ENCODE measurements at regions not wholly inside any gene's neighbourhood (a gene's known extent, or its start where the extent isn't known, plus 50 kb on each side); places are given as distances from the start of the nearest gene placed in this dataset.
"Not testable (repeated sequence)": the region's sequence is repeated elsewhere in the genome, so short reads cannot be mapped to it uniquely, and the experiment has no call there.

DNA sequence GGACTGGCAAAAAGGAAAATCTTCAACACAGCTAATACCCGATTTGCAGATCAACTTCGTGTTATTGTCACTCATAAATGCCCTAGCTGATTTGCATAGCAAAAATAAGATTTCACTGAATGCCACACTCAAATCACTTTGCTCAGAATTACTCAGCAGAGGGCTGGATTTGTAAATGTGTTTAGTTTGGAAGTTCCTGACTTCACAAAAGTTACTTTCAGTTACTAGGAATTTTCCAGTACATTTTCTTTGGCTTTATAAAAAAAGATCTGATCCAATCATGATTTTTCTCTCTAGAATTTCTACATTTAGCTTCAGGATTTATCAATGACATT is 433.3 kb upstream of the ID2 start:
- no peak for DNase-seq (ENCODE audit: extremely low read depth in 1 of 2, low read depth in 1 of 2)

DNA sequence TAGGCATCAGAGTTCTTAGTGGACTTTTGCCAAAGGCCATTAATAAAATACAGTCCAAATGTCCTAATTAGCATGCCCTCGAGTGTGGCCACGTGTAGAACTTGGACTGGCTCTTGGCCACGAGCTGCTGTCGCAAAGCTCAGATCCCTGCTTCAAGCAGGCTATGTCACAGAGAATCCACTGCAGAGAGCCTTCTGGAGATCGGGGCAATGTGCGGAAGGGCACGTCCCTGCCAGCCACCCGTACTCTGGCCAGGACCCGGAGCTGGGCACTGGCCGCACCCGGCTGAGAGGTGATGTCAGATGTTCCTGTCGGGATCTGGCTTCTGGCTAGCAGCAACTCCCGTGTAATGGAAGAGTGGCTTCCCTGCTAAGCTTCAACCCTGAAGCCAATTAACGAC is 432.7 kb upstream of the ID2 start:
- DNase-seq (ENCODE audit: extremely low read depth in 1 of 2, low read depth in 1 of 2) = no peak

DNA sequence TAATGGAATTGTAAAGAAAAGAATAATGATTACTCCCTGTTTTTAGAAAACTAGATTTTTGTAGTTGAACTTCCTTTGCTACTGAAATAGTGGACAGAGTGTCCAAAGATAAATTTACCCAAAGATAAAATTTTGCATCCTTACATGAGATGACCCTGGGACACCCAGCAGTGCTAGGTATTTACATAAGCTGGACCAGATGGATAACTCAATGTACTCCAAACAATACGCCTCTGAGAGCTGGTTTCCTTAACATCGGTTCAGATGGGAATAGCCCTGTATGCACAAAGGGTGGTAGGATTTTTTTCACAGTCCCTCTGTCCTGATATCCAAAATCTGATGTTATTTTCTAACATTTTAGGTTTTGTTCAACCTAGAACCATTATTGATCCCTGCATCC is 432.1 kb upstream of the ID2 start:
- no peak for DNase-seq (ENCODE audit: extremely low read depth in 1 of 2, low read depth in 1 of 2)

DNA sequence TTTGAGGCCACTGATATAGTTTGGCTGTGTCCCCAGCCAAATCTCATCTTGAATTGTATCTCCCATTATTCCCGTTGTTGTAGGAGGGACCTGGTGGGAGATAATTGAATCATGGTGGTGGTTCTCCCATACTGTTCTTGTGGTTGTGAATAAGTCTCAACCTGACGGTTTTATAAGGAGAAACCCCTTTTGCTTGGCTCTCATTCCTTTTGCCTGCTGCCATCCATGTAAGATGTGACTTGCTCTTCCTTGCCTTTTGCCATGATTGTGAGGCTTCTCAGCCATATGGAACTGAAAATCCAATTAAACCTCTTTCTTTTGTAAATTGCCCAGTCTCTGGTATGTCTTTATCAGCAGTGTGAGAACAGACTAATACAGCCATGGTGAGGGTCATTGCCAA is 431.6 kb upstream of the ID2 start:
- DNase-seq (ENCODE audit: extremely low read depth in 1 of 2, low read depth in 1 of 2) = not testable (repeated sequence)

DNA sequence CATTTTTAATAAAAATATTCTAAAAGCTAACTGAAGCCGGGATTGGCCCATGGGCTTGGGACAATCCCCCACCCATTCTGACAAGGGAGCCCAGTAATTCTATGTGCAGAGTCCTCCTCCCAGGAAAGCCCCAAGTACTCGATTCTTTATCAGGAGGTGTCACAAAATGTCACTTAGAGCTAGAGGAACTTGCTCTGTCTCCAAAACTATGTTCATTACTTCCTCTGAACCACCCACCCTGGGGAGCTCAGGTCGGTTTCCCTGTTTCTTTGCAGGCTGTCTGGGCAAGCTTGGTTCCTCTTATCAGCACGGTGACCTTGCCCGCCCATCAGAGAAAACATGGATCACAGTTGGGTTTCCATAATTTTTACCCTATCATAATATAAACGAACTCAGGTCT is 430.6 kb upstream of the ID2 start:
- DNase-seq (ENCODE audit: extremely low read depth in 1 of 2, low read depth in 1 of 2) = no peak

DNA sequence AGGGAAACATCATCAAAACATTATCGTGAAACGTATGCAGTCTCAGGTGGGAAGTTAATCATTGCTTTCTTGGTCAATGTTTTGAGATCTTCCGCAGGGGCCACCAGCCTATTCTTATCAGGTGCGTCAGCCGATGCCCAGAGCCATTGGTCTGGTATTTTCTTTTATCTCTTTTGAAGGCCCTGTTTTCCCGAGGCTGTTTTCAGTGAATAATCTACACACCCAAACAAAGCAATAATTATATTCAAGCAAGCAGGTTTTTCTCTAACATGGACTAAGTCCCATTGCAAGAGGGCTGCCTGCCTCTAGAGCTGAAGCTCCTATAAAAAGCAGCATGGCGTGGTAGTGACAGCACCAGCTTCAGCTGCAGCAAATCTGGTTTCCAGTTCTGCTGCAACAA is 430.0 kb upstream of the ID2 start:
- no peak for DNase-seq (ENCODE audit: extremely low read depth in 1 of 2, low read depth in 1 of 2)

DNA sequence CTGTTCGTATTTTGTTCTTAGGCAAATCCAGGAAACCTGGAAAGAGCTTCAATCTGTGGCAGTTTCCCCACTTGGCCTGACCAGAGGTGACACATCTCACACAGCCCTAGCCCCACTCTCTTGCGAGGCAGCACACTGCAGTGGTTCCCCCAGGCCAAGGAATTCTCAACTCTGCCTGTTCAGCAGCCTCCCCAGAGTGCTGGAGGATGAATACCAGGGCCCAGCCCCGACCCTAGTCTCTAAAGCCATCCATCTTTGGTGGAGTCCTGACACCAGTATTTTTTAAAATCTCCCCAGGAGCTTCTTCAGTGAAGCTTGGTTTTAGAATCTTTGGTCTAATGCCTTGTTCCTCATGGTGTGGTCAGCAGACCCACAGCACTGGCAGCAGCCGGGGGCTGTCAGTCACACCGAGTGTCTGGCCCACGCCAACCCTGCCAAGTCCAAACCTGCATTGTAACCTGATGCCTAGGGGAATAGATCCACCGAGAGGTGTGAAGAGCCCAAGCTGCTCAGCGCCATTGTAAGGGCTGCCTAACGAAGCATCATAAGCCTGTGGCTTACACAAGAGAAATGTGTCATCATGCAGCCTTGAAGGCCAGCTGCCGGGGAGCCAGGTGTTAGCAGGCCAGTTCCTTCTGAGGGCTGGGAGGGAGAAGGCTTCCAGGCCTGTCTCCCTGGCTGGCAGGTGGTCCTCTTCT is 428.7 kb upstream of the ID2 start:
- no peak for DNase-seq (ENCODE audit: extremely low read depth in 1 of 2, low read depth in 1 of 2)

DNA sequence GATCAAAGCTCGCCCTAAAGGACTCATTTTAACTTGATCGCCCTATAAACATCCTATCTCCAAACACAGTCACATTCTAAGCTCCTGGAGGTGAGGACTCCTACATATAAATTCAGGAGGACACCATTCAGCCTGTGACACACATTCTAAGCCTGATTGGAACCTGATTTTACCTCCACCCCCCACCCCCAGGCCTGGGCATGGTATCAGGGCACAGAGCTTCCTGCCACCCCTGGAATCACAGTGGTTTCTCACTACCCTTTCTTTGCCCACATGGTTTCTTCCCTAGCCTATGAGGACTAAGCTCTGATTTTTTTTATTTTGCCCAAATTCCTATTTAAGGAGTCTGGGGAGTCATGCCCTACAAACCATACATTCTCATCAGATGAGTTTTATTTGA is 428.1 kb upstream of the ID2 start:
- no peak for DNase-seq (ENCODE audit: extremely low read depth in 1 of 2, low read depth in 1 of 2)

DNA sequence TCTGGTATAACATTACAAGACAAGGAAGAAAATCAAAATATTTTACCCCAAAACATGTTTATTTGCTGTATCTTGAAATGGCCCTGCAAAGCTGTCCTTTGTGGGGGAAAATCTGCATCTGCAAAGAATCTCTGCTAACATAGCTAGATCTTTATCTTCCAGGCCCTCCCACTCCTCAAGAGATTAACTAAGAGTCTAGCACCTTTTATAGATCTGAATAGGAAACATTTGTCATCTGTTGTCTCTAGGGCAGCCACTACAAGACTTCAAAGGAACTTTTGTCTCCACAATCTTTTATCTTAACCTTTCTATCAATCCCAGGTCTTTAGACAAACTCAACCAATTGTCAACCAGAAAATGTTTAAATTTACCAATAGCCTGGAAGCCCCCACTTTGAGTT is 427.6 kb upstream of the ID2 start:
- DNase-seq (ENCODE audit: extremely low read depth in 1 of 2, low read depth in 1 of 2) = not testable (repeated sequence)

DNA sequence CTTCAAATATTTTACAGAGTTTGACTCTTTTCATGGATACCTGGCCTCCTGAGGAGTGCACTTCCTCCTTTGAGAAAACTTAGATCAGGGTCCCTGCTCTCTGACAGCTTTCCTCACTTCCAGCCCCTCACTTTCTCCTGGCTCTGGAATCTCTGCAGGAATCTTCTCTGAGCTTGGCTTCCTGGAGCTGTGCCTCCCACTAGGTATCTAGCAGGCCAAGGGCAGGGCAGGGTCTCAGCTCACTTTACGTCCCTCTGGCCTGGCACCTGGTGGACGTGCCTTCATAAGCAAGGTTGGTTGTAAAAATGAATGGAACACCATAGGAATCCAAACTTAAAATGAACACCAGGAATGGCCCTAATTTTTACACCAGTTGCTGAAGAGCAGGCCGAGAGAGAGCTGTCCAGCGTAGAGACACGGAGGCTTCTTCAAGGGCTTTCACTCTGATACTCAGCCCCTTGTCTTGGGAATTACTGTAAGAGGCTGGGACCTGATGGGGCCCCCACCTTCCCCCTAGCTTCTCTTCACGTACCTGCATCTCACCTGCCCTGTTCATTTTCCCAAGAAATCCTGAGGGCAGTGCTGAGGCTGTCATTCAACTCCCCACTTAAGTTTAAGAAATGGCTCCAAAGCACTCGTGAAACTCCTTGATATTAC is 426.9 kb upstream of the ID2 start:
- no peak for DNase-seq (ENCODE audit: extremely low read depth in 1 of 2, low read depth in 1 of 2)

DNA sequence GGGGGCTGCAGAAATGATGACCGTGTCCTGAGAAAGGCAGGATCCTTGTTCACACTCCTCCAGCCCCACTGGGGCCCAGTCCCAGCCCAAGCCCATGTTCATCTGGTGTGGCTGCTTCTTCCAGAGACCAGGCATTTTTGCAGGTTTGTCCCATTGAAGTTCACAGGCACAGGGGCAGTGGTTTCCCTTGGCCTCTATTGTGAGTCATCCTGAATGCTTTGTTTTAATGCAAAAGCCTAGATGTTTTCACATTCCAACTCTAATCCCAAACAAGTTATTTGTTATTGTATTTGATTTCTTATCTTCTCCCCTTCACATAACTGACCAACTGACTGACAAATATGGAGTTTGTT is 426.4 kb upstream of the ID2 start:
- DNase-seq (ENCODE audit: extremely low read depth in 1 of 2, low read depth in 1 of 2) = no peak

DNA sequence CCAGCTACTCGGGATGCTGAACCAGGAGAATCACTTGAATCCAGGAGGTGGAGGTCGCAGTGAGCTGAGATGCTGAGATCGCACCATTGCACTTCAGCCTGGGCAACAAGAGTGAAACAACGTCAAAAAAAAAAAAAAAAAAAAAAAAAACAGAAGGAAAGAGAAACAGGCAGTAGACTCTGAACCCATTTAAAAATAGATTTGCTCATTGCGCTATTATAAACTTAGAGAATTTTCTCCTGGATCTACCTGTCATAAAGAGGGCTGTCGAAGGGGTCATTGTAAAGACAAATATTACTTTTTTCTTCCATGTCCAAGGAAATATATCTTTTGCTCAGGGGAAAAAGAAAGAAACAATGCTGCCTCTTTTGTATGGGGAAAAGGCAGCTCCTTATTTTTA is 425.0 kb upstream of the ID2 start:
- DNase-seq (ENCODE audit: extremely low read depth in 1 of 2, low read depth in 1 of 2) = no peak

DNA sequence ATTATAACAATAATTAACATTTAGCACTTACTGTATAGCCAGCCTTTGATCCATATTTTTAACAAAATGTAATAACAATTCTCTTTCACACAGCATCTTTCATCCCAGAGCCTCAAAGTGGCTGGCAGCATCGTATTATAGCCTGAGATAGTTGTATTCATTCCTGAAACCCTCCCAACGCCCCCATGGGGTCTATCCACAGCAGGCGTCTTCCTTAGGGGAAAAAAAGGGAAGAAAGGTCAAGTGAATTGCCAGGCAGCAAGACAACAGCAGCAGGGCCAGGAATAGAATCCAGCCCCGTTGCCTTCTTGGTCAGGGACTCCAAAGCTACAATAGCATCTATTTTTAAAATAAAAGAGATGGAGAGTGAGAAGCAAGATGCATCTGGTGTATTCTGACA is 424.4 kb upstream of the ID2 start:
- DNase-seq (ENCODE audit: extremely low read depth in 1 of 2, low read depth in 1 of 2) = no peak

DNA sequence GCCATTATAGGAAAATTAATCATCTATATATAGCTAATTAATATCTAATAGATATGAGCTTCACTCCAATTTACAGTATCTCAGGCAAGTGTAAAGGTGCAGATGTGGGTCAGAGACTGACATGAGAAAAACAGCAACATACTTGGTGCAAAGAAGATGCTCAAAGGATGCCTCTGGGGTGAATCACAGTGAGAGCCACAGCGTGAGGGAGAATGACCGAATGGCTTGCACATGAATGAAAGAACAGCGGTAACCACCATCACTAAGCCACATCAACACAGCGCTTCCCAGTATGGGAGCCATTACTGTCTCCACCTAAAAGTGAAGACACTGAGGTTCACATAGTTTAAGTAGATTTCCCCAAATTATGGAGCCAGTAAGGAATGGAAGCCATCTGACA is 423.4 kb upstream of the ID2 start:
- no peak for DNase-seq (ENCODE audit: extremely low read depth in 1 of 2, low read depth in 1 of 2)

DNA sequence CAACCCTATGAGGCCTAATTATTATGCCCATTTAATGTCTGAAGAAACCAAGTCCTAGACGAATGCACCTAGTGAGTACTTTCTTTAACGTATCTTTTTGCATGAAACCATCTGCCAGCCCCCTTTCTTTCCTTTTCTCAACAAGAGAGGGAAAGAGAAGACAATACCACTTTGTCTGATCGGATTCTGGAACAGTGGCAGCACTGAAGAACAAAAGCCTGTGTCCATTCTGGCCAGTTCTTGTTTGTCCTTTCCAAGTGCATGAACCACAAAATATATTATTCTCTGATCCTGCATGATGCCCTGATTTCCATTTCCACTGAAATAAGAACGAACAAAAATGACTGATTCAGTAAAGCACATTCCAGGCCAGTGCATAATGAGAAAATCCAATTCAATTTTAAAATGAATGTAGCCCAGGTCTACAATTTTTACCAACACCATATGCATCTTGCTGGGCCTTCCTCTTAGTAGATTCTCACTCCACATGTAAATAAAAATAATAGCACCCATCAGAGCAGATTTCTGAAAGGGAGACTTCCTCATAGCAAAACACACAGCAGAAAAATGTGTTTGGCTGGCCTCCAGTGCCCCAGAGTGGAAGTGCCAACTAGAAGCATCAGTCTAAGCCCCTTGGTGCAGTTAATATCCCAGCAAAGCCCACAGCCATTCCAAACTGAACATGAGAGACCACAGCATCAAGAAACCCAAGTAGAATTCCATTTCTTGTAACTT is 422.6 kb upstream of the ID2 start:
- no peak for DNase-seq (ENCODE audit: extremely low read depth in 1 of 2, low read depth in 1 of 2)

DNA sequence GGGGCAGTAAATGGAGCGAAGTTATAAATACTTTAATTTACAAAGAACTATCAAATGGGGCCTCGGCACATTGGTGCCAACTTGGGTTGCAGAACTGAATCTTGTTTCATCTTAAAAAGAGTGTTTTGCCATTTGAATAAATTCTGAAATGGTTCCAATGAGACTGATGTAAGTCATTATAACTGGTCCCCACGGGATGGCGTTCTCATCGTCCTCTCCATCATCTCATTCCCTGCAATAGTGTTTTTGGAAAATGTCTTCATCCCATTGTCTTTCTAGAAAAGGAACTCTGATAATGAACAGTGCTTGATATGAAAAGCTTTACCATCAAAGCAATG is 422.0 kb upstream of the ID2 start:
- no peak for DNase-seq (ENCODE audit: extremely low read depth in 1 of 2, low read depth in 1 of 2)

DNA sequence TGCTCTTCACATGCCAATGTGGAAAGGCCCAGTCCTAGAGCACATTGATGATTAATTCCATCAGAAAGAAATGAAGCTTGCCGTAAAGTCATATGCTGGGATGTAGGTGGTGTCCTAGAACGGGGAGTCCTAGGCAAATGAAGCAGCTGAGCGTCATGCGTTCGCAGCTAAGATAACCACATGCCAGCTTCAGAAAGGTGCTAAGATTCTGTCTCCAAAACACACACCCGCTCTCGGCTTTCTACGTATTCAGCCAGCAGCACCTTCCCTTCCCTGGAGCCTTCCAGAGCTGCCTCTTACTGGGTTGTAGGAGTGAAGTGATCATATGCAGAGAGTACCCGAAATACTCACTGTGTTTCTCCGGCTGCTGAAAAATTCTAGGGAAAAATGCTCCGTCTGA is 421.6 kb upstream of the ID2 start:
- DNase-seq (ENCODE audit: extremely low read depth in 1 of 2, low read depth in 1 of 2) = no peak

DNA sequence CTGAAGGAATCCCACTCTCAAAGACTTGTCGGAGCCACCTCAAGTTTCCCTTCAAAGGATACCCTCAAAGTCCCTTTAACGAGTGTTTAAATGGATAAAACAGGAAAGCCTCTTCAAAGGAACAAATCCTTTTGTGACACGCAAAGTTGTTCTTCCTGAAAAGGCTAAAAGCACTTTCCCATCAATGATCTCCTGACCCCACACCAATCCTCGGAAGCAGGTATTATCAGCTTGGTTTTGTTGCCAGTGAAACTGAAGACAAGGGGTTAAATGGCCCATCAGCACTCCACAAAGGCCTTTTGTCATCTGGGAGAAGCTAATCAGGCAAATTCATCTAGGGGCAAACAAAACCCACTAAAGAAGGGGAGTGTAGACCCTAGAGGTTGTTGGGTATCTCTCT is 418.0 kb upstream of the ID2 start:
- no peak for DNase-seq (ENCODE audit: extremely low read depth in 1 of 2, low read depth in 1 of 2)

DNA sequence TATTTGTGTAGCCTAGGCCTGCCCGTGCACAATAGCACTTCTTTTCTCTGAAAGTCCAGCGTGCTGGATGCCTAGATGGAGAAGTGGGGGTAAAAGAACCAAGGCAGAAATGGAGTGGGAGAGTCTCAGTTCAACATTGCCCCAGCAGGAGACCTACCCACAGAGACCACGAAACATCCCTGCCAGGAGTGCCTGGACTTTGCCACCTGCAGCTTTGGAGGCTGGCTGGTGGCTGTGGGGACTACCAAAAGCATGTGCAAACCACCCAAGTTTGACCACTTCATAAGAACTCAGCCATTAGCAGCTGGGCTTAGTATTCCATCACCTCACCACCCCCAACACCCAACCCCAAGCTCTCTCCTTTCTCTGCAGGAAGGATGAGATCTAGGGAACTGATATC is 416.9 kb upstream of the ID2 start:
- no peak for DNase-seq (ENCODE audit: extremely low read depth in 1 of 2, low read depth in 1 of 2)

DNA sequence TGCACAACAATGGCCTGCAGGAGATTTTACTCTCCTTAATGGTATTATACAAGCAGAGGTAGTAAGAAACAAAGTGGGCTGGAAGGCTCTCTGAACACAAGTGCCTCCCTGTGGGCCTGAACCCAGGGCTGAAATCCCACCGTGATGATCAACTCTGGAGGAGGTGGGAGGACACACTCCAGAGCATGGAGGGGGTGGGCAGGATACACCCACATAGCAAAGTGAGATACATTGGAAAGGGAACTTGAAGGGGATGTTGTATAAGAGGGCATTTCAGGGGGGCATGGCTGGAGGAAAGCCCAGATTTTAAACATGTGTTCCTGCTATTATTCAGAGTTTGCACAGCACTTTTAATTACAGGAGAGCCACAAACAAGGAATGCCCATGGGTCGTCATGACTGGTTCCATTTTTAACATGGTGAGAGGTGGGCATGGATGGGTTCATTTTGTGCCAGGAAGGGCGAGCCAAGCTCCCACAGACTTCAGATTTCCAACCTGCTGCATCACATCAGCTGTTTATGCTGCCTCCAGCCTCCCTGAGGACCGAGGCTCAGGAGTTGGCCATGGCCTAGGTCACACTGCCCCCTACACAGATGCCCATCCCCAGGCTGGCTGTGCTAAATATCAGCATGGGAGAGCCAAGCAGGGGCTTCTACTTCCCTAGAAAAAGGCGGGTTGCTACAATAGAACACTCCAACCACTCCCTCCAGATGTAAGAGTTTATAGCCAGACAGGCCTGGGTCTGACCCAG is 416.2 kb upstream of the ID2 start:
- DNase-seq (ENCODE audit: extremely low read depth in 1 of 2, low read depth in 1 of 2) = no peak

DNA sequence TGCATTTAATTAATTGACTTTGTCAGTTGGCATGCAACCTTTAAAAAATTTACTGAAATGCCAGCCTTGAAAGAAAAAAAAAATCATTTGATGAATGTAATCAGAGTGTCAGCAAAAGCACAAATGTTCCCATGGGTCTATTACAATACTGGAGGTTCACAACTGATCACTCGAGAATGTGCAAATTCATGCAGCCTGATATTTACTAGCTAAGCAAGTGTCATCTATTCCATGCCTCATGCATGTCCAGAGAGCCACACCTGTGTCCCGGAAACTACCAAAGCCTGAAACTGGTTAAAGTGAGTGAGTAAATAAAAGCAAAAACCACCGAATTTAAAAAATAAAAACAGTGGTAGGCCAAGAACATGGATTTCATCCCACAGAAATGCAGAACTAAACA is 415.3 kb upstream of the ID2 start:
- no peak for DNase-seq (ENCODE audit: extremely low read depth in 1 of 2, low read depth in 1 of 2)

DNA sequence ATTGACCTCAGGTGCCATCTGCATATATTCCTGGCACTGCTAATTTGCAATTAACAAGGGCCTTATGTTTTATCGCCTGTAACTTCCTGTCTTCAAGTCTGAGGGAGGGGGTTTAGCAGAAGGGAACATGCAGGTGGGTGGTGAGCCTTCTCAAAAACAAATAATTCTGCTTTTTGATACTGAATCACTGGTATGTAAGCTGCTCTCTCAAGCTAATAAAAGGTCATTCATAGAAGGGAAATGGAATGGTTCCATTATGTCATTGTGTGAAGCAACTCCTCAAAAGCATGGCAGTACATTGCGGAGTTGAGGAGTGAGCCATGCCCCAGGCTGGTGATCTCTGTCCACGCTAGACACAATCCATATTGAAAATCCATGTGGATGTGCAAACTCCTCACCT is 414.8 kb upstream of the ID2 start:
- DNase-seq (ENCODE audit: extremely low read depth in 1 of 2, low read depth in 1 of 2) = no peak
